Right lobe of liver (tissue), 6 donors: ENCODE measurements at regions not wholly inside any gene's neighbourhood (a gene's known extent, or its start where the extent isn't known, plus 50 kb on each side); places are given as distances from the start of the nearest gene placed in this dataset.

Source experiments
- ATAC-seq, 4 donors: fragments of 200-7000 bp; cut with Tn5 transposase; one replicate each; pipeline ENCODE4 v1.9.1; 2020; ENCODE audit warnings: mild to moderate bottlenecking in 4 of 4, moderate library complexity in 4 of 4
- DNase-seq, 3 donors: peaks; one replicate each; pipeline ENCODE4 v3.0.0-alpha.2; 2020
- H3K27ac ChIP-seq, 3 donors: fragments of 200-600 bp; one replicate each; pipeline ENCODE4 v1.8.0; 2022
- H3K27me3 ChIP-seq, 2 donors: fragments of 200-600 bp; one replicate each; pipeline ENCODE4 v1.8.0; 2022
- H3K36me3 ChIP-seq, 4 donors: fragments of 200-600 bp; sonication (generic) in 1 of 4; one replicate each; pipeline versions ENCODE4 v1.5.1 to v1.8.0; 2017 to 2022; ENCODE audit warnings: control low read depth in 1 of 4
- H3K4me1 ChIP-seq, 4 donors: fragments of 200-600 bp; sonication (generic) in 1 of 4; one replicate each; pipeline versions ENCODE4 v1.5.1 to v1.8.0; 2017 to 2022; ENCODE audit warnings: control low read depth in 1 of 4
- H3K4me3 ChIP-seq, 3 donors: fragments of 200-600 bp; one replicate each; pipeline ENCODE4 v1.8.0; 2022
- H3K9me3 ChIP-seq, 4 donors: fragments of 200-600 bp; sonication (generic) in 1 of 4; one replicate each; pipeline versions ENCODE4 v1.5.1 to v1.8.0; 2017 to 2022; ENCODE audit warnings: control low read depth in 1 of 4
- CTCF ChIP-seq, 4 donors: fragments of 200-600 bp in 3 of 4; fragments of 450-650 bp in 1 of 4; IDR thresholded peaks; one replicate each; pipeline versions ENCODE4 v1.5.1 to v1.8.0; 2016 to 2022; ENCODE audit warnings: antibody characterized with exemption in 4 of 4, mild to moderate bottlenecking in 2 of 4
- POLR2A ChIP-seq: fragments of 450-650 bp; IDR thresholded peaks from one replicate; pipeline ENCODE4 v1.6.1; 2017; ENCODE audit warnings: antibody characterized with exemption, mild to moderate bottlenecking
- WGBS: methylation state at CpG from one replicate; pipeline ENCODE4 v1.1.6; 2018; ENCODE audit warnings: low coverage, low lambda C conversion rate; ENCODE audit not compliant: insufficient coverage; ENCODE audit errors: missing lambda C conversion rate; 5-methylcytosine and 5-hydroxymethylcytosine counted together
- intact Hi-C, 2 donors: fragments of 100-400 bp; cut with DNase I; formaldehyde crosslinking; loops; one replicate each; pipeline versions ENCODE4 v1.11.2 to v1.14.1; 2022
- donor health status: DM: no; HTN: yes; CAD: no.
- donor health status: DM: no; HTN: no; CAD: no.
- donor health status: DM: no; HTN: no; CAD: no.
- donor health status: DM: no; HTN: yes; CAD: no.
- donor health status: DM: no; HTN: yes; CAD: no.

- 62% methylated on average over 7 of the region's 10 CpGs for WGBS
- TF ChIP-seq CTCF (IDR thresholded peaks at IDR 0.05), result no peak
- no peaks in the 10 kb centered on the region for H3K27me3 ChIP-seq
- H3K36me3 ChIP-seq, result no peaks in the 10 kb centered on the region
- no peaks in the 10 kb centered on the region for H3K9me3 ChIP-seq
- intact Hi-C loops, result no loop called here
- H3K27ac ChIP-seq, result no peak overlapping the region
- ATAC-seq (peak; percentile 63 to 88 (median 78)), DNase-seq (peak in 2 of 3 donors; percentile 47 to 61)
- no peak overlapping the region for H3K4me3 ChIP-seq
- H3K4me1 ChIP-seq, result peaks cover 0 to 26% (median 4%) of the 10 kb centered on the region in 4 donors
Measured at GRCh38 chr14:100406505-100407131, 83.5 kb downstream of the SLC25A47 start.

- DNase-seq, result peak in 1 of 3 donors; percentile 40
Measured at GRCh38 chr14:100407376-100408102, 84.4 kb downstream of the SLC25A47 start.

GRCh38 chr14:100408350-100409002 lies 85.3 kb downstream of the SLC25A47 start:
- no peak for ATAC-seq

More at GRCh38 chr14:100407376-100408102, 84.4 kb downstream of the SLC25A47 start:
- ATAC-seq, result no peak
- Histone ChIP-seq H3K9me3 (no peaks in the 10 kb centered on the region), H3K36me3 (no peaks in the 10 kb centered on the region), H3K27ac (no peak overlapping the region), H3K27me3 (no peaks in the 10 kb centered on the region), H3K4me1 (peaks cover 0 to 26% (median 4%) of the 10 kb centered on the region in 4 donors), H3K4me3 (no peak overlapping the region)
- intact Hi-C loops, result no loop called here
- TF ChIP-seq POLR2A (no peak), CTCF (IDR thresholded peaks at IDR 0.05) (no peak)
- 99% methylated on average over 8 of the region's 11 CpGs for WGBS

GRCh38 chr14:100409003-100409360 lies 85.8 kb downstream of the SLC25A47 start:
- Histone ChIP-seq H3K4me3 (no peak overlapping the region), H3K9me3 (no peaks in the 10 kb centered on the region), H3K27me3 (no peaks in the 10 kb centered on the region), H3K36me3 (no peaks in the 10 kb centered on the region), H3K27ac (no peak overlapping the region), H3K4me1 (peaks cover 0 to 18% (median 4%) of the 10 kb centered on the region in 4 donors)
- no peak for ATAC-seq
- no peak for DNase-seq
- intact Hi-C loops, result no loop called here
- no peak for TF ChIP-seq CTCF (IDR thresholded peaks at IDR 0.05)
- TF ChIP-seq POLR2A, result no peak
- 89% methylated on average over 5 of the region's 6 CpGs for WGBS

More at GRCh38 chr14:100408350-100409002, 85.3 kb downstream of the SLC25A47 start:
- intact Hi-C loops, result no loop called here
- 77% methylated on average over 10 of the region's 10 CpGs for WGBS
- Histone ChIP-seq H3K27me3 (no peaks in the 10 kb centered on the region), H3K4me3 (no peak overlapping the region), H3K27ac (no peak overlapping the region), H3K9me3 (no peaks in the 10 kb centered on the region), H3K36me3 (no peaks in the 10 kb centered on the region), H3K4me1 (peaks cover 0 to 24% (median 4%) of the 10 kb centered on the region in 4 donors)
- no peak for TF ChIP-seq CTCF (IDR thresholded peaks at IDR 0.05)
- TF ChIP-seq POLR2A, result no peak
- peak in 1 of 3 donors; percentile 5 for DNase-seq
